ENCODE measurements at regions not wholly inside any gene's neighbourhood (a gene's known extent, or its start where the extent isn't known, plus 50 kb on each side); places are given as distances from the start of the nearest gene placed in this dataset.
A peak's percentile ranks its signal among the peaks of the same experiment; 100 is the strongest.
"Not testable (repeated sequence)": the region's sequence is repeated elsewhere in the genome, so short reads cannot be mapped to it uniquely, and the experiment has no call there.

DNA sequence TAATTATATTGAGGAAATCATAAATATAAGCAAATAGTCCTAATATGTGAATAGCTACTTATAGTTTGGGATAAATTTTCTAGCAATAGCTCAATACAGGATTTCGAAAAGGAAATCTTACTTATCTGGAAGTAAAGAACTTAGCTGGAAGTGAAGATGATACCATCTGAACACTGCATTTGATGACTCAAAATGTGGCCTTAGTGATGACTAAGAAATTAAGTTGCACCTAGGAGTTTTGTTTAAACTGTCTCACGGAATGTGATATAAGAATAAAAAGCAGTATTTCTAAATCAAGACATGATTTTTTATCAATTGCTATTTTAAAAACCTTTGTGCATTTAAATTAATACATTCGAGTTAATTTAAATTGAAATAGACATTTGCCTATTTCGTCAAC lies 91.2 kb downstream of the EOMES start:
- DNase-seq = no peak

DNA sequence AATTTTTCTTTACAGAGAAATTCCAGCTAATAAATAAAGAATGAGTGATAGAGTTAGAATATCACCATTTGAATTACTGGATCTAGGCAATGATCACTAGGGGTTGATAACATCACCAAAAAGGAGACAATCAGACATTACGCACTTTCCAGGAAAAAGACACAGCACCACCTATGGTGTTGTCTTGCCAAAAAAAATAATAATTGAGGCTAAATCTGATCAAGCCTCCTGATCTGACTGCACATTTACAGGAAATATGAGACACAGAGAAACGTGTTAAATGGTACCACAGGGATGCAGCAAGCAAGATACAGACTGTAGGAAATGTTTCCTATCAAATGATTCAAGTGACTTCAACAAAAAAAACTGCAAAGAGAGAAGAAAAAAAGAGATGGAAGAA lies 92.8 kb downstream of the EOMES start:
- no peak for DNase-seq

DNA sequence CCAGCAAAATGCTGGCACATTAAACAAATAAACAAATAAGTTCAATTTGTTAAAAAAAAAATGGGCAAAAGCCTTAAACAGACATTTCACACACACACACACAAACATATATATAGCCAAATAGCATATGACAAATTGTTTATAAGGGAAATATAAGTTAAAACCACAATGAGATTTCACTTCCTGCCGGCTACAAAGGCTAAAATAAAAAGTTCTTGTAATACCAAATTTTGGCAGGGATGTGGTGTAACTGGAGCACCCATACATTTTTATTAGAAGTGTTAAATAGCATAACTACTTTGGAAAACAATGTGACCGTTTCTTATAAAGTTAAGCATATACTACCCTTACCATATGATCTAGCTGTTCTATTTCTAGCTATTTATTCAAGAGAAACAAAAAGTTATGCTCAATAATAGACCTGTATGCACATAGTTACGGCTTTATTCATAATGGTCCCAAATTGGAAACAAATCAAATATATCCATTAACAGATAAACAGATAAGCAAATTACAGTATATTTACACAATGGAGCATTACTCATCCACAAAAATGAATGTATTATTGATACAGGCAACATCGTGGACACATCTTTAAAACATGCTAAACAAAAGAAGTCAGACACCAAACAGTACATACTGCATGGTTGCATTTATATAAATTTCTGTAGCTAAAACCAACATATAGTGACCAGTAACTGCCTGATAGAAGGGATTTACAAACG lies 93.9 kb downstream of the EOMES start:
- no peak for DNase-seq

DNA sequence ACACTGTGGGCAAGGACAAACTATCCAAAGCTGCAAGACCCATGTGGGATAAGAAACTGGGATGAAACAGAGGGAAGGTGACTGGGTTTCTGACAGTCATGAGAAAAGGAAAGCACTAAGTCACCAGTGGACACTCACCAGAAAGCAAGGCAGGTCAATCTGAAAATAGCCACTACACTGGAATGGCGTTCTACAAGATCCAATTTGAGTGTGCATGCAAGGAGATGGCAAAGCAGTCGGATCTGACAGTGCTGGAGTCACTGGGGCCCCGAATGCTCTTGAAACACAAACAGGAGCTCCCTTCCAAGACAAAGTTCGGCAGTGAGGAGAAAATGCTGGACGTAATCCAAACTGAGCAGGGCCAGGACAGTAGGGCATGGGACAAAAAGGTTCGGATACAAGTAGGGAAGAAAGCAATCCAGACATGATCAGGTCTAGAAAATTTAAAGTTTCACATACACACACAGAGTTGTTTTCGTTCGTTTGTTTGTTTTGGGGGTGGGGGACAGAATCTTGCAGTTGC lies 95.5 kb downstream of the EOMES start:
- no peak for DNase-seq

DNA sequence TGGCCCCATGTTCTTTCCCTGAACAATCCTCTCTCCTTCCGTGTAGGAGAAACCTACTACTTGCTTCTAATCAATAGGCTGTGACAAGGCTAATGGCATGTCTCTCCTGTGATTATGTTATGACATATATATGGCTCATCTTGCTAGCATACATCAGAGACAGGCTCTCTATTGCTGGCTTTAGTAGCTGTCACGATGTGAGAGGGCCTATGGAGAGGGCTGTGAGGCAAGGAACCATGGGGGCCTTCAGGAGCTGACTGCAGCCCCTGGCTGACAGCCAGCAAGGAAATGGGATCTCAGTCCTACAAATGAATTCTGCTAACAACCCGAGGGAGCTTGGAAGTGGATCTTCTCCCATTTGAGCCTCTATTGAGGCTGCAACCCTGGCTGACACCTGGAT lies 96.3 kb downstream of the EOMES start:
- no peak for DNase-seq

DNA sequence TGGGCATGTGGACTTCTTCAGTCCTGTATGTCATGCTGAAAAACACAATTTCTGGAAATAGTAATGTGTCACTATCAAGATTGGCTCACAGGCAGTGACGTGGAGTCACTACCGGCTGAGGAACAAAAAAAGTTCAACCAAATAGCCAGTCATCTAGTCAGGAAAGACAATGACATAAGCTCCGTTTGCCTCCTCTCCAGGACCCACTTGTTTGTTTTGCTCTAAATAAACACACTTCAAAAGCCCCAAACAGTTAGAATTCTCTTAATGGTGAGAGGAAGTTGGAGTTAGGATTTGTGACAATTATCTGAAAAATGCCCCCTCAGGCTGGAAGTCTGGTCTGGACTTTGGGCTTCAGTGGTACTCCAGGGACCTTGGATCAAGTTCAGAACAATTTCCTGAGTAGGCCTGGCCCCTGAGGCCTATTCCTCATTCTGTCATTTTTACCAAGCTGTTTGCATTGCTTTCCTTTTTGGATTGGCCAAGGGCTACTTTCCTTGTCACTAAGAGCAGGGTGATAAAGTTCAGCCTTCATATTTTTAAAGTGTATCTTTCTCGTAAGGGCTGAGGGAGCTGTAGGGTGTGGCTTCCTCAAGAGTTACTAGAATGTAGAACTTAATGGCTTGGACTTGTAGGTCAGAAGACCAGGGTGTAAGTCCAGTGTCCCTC lies 98.9 kb downstream of the EOMES start:
- DNase-seq = no peak

DNA sequence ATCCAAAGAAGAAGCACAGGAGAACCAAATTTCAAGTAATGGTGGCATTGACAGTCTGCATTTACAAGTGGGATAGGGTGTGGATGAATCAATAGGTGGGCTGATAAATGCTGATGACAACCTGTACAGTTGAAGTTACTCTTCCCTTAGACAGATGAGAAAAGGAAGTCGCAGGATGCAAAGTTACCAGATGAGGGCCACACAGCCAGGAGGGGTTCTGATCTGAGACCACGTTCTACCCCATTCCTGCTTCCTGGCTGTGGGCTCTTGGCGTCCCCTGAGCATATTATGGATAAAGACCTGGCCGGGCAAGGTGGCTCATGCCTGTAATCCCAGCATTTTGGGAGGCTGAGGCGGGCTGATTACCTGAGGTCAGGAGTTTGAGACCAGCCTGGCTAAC lies 104.6 kb downstream of the EOMES start:
- DNase-seq = no peak

DNA sequence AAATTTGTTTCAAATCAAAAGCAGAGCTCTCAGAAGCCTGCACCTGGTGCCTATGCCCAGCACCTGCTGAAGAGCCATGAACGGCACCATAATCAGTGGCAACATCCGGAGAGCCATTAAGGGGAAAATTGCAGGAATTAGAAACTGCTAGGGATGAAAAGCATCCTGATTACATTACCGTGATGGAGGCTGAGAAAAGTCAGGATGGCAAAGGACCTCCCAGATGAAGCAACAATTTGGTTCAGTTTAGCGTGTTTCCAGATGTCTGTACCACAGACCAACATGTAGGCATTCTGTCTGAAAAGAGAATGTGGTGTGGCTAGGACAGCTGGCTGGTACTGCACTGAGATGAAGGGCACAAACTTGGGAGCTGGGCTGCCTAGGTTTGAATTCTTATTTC lies 106.1 kb downstream of the EOMES start:
- DNase-seq = no peak

DNA sequence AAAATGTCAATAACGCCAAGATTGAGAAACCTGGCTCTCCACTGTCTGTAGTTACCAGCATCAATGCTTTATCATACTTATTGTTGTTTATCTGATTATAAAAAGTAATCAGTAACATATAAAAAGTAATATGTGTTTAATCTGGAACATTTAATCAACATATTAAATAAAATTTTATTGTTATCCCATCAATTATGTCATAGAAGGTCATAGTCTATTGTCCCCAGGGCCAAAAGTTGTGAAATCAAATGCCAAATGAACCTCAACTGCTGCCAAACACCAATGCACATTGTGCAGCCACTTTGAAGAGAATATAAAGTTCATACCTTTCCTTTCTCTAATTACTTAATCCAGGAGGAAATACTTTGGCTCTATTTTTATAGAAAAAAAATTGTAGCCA lies 106.6 kb downstream of the EOMES start:
- DNase-seq = no peak

DNA sequence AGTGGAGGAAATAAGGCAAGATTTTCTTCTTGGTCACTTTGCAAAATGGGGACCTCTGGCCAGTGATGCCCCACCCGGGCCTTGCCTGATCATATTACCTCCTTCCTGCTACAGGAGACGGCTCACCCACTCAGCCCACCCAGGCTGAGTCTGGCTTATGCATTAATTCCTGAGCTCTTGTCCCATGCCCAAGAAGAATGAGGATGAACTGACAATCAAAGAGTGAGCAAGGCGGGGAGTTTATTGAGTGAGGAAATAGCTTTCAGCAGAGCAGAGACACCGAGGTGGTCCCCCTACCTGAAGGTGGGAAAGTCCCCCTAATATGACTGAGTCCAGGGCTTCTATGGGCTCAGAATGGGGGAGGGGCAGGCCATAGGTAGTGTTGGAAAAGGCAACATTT lies 107.5 kb downstream of the EOMES start:
- DNase-seq = no peak

DNA sequence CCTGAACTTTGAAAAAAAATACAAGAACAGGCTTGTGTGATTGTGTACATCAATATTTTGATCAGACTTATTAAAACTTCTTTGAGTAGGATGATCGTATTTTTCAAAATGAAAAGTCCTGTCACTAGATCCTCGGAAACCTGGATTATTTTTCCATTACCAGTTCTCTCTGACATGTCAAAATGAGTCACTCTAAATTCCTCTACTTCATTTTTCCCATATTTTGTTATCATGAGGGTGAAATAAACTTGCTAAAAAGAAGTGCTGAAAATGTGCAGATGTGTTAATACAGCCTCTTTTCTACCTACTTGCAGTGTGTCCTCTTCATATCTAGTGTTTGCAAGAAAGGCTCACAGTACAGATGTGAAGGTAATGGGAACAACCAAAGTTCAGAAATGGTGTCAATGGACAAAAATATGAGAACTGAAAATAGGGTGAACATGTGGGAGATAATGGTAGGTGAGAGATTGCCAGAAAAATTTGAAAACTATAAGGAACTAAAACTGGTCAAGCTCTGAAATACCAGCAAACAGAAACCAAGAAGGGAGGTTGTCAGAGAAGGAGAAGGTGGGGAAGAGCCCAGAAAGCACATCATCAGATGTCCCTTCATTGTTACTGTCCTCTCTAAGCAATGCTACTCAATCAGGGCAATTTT lies 108.2 kb downstream of the EOMES start:
- no peak for DNase-seq

DNA sequence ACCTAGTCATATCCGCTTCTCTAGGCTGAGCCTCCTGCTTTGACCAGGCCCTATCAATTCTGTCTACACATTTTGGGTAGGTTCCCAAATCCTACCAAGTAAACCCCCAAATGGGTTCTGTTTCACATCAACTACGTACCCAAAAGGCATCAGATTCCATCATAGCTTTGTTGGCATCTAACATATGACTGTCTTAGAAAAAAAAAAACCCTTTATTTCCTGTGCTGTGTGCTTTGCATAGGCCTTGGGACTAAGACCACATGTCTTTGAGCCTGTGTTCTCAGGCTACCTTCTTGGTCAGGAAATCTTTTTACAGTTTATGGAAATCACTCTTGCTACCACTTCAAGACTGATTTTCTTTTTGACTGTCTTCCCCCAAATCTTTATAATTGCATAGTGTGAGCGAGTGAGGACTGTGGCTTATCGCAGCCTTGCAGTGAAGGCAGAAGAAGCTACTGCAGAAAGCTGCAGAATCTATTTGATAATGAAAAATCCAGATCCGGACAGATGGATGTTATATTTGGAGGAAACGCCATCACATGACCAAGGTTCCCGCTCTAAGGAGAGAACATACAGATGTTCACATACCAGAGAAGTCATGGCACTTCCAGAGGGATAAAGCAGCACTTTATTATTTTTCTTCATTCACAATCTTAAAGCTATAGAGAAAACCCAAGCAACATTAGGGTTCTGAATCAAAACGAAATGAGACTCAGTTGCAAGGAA lies 111.2 kb downstream of the EOMES start:
- peak; percentile 63 for DNase-seq

DNA sequence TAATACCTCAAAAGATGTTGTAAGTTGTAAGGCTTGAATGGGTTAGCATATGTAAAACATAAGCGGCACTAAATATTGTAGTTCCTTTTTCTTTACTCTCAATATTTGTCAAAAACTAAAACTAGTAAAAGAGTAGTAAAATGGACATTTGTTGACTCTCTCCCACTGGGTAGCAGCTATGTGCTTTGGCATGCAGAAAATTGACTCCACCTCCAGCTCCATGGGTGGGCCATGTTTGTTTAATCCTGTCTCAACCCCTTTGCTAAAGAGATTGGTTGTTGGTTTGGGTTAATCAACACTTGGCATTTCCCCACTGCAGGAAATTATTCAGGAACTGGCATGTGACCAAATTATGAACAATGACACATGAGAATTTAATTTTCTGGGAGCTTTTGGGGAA lies 114.8 kb downstream of the EOMES start:
- DNase-seq = no peak

DNA sequence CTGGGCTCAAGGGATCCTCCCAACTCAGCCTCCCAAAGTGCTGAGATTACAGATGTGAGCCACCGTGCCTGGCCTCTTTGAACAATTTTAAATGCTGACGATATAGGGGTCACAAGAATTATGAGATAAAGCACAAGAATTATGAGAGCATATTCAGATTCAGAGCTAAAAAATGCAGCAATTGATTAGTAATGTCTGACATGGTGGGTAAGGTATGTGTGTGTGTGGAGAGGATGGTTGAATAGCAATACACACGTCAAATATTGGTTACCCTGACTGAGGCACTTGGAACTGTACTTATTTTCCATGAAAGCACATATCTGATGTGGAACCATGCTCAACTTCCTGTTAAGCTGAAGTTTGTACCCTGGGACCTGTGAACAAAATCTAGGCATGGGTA lies 115.6 kb downstream of the EOMES start:
- DNase-seq = no peak

DNA sequence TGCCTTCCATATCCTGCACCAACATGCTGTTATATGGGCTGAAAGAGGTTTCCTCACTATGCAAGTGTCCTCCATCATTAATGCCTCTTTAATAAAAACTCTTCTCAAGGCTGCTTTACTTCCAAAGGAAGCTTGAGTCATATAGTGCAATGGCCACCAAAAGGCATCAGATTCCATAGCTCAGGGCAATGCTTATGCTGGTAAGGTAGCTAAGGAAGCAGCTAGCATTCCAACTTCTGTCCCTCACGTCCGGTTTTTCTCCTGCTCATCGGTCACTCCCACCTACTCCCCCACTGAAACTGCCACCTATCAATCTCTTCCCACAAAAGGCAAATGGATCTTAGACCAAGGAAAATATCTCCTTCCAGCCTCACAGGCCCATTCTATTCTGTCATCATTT lies 117.1 kb upstream of the SLC4A7 start:
- not testable (repeated sequence) for DNase-seq

DNA sequence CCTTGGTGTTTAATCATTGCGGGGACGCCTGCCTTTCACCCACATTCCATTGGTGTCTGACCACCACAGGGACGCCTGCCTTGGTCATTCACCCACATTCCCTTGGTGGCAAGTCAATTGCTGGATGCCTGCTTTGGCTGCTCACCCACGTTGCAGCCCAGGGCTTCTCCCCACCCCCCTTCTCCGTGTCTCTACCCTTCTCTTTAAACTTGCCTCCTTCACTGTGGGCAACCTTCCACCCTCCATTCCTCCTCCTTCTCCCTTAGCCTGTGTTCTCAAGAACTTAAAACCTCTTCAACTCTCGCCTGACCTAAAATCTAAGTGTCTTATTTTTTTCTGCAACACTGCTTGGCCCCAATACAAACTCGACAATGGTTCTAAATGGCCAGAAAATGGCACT lies 115.6 kb upstream of the SLC4A7 start:
- not testable (repeated sequence) for DNase-seq

DNA sequence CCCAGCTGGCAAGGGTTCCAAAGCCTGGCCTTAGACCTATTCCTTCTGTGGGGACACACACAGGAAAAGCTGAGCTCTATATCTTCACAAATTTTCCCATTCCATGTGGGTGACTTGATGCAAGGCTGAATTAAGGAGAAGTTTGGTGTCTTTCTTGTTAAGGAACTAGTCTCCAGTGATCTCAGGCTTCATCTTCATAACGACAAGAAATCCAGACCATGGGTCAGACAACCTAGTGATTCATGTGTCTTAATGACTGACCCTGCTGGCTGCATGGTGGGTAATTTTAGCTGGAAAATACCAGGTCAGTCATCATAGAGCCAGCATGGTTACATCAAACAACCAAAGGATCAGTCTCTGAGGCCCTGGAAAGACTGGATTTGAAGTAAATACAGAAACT lies 112.7 kb upstream of the SLC4A7 start:
- DNase-seq = no peak

DNA sequence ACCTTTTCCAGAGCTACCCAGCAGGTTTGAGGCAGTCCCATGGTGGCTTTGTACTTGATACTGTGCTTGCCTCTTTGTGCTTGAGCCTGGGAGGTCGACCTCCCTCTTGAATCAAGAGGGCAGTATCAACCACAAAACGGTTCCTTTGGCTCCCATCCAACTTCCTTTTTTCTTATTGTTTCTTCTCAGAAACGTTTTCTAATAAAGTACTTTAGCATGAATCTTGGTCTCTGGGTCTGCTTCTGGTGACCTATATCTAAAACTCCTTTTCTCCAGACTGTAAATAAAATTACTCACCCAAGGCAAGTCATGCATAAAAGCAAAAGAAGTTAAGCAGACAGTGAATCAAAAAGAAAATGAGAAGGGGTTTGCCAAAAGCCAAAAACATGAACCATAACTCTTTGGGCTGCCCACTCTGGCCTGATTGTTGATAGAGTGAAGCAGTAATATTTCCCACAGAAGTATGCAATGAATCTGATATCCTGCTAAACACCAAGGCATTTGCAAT lies 112.2 kb upstream of the SLC4A7 start:
- no peak for DNase-seq

DNA sequence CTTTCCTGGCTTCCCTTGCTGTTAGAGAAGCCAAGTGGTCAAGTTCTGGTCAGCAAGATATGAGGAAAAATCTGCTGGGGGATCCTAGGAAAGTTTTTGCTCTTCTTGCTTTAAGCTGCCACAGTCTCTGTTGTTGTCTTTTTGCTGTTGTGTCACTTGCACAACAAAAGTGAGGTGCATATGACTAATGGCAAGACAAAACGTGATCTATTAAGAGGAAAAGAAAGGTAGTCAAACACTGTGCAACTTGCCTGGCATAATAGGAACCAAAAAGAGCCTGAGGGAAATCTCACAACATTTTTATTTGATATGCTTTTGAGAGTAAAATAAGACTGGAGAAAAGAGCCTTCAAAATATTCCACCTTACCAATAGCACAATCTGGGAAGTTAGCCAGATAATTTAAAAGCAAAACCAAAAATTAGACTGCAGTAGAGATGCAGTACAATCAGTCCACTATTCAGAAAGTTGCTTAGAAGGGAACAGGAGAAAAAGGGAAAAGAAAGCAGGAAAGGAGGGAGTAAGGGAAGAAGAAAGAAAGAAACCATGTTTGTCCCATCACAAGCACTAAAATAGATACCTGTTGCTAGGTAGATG lies 110.0 kb upstream of the SLC4A7 start:
- no peak for DNase-seq

DNA sequence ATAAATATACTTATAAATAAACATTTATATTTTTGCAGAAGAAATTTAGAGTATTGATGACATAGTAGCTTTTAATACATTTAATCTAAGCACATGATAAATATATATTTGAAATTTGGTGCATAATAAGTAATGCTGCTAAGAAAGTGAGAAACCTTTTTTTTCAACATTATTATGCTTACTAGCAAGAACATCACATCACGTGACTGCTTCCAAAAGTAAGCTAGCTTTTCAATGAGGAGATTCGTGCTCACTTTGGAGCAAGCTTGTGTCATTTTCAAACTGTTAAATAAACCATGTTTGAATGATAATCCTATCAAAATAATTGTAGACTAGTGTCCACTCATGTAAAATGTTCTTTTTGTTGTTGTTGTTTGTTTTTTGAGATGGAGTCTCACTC lies 109.0 kb upstream of the SLC4A7 start:
- DNase-seq = no peak

DNA sequence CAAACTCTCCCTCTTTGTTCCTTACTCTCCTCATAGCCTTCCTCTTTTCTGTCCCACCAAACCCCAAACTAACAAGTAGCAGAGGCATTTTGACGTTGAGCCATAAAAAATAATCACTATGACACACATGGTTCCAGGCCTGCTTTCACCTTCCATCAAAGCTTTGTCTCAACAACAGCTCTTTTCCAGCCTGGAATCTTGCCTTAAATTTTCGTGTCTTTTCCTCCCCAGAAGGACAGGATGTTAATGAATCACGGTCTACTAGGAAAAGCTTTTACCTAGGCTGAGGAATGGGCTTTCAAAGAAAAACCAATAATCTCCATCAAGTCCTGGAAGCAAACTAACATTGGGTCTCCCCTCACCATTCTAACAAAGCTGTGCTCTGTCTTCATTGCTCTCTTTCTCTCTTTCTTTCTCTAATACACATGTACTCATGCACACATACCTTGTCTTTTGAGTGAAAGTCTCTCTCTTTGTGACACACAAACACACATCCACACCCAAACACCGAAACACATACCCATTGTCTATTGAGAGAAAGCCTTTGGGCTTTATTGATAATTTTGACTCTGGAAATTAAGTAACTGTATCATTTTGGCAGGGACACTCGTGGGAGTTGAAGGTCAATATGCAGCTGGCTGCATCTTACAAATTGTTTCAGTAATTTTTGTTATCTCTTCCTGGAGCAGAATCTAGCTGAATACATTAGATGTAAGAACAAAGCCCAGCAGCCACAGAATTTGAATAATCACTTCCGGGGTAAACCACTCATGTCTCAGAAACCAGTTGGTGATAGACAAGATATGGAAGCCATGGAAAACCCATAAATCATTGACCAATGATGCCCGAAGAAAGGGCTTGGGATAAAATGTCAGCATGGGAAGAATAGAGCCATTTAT lies 107.4 kb upstream of the SLC4A7 start:
- no peak for DNase-seq

Data from muscle of arm (tissue), 1 donor.